GM13977 (cell line): ENCODE measurements at regions not wholly inside any gene's neighbourhood (a gene's known extent, or its start where the extent isn't known, plus 50 kb on each side); places are given as distances from the start of the nearest gene placed in this dataset.

ENCODE experiments used
- DNase-seq: peaks from one replicate; pipeline ENCODE4 v3.0.0; 2012; ENCODE audit warnings: low spot score
- in situ Hi-C: fragments of 300-500 bp; cut with MboI; formaldehyde crosslinking; loops from one replicate; pipeline ENCODE4 v1.12.0; 2022; ENCODE audit warnings: low sequenced_read_pairs, low pct_unique_long_range_greater_than_20kb, mixed read lengths, inconsistent platforms; ENCODE audit not compliant: unreplicated experiment
- TF ChIP-seq, protein P1 (sequence below): IDR thresholded peaks from 2 replicates; pipeline ENCODE4 v1.5.1; 2012; ENCODE audit warnings: mild to moderate bottlenecking, control low read depth; ENCODE audit not compliant: insufficient read depth; ENCODE audit errors: extremely low read depth, missing control alignments

DNA sequence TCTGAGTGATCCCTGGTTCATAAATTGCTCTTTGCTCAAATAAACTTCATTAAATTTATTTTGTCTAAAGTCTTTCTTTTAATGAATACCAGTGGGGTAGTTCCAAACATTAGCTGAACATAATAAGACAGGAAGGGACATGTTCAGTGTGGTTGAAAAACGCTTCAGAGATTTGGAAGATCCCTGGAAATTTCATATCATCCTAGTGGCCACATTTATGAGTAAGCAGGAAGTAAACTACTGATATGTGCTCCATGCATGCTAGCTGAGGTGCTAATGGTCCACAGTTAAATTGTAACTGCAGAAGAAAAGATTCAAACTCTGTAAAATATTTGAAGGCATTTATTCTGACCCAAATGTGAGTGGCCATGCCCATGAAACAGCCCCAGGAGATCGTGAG is 1328.7 kb downstream of the ADGRL3 start:
- in situ Hi-C loops: no loop called here
- no peak for DNase-seq
- TF ChIP-seq, protein P1, sequence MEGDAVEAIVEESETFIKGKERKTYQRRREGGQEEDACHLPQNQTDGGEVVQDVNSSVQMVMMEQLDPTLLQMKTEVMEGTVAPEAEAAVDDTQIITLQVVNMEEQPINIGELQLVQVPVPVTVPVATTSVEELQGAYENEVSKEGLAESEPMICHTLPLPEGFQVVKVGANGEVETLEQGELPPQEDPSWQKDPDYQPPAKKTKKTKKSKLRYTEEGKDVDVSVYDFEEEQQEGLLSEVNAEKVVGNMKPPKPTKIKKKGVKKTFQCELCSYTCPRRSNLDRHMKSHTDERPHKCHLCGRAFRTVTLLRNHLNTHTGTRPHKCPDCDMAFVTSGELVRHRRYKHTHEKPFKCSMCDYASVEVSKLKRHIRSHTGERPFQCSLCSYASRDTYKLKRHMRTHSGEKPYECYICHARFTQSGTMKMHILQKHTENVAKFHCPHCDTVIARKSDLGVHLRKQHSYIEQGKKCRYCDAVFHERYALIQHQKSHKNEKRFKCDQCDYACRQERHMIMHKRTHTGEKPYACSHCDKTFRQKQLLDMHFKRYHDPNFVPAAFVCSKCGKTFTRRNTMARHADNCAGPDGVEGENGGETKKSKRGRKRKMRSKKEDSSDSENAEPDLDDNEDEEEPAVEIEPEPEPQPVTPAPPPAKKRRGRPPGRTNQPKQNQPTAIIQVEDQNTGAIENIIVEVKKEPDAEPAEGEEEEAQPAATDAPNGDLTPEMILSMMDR: no peak

DNA sequence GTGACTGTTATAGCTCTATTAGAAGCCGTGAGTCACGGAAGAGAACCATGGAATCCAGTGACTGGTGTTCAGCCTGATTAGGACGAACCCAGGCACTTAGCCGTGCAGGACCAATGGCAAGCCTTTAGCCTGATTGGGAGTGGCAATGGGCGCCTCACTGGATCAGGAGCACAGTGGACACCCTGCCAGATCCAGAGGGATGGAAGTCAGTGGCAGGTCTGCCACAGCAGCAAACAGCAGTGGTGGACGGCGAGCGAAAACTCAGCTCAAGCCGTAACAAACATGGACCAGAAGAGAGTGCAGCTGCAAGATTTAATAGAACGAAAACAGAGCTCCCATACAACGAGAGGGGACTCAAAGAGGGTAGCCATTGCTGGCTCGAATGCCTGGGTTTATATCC is 1326.5 kb downstream of the ADGRL3 start:
- TF ChIP-seq, protein P1: no peak
- in situ Hi-C loops: no loop called here
- DNase-seq: no peak

DNA sequence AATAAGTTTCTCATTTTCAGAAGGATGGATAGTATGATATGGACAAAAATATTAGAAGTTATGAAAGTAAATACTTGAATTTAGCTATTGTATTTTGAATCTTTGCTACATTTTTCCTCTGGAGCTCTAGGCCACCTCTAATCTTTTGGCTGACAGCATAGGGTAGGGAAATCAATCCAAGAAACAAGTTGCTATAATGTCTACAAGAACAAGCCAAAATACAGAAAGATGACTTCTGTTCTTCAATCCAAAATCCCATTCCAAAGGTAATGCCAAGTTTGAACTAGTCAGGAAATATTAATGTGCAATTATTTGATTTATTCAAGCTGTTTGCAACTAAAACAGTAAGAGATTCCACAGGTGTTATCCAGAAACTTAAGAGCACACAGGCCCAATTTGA is 1323.1 kb downstream of the ADGRL3 start:
- TF ChIP-seq, protein P1: no peak
- no peak for DNase-seq
- in situ Hi-C loops: no loop called here

DNA sequence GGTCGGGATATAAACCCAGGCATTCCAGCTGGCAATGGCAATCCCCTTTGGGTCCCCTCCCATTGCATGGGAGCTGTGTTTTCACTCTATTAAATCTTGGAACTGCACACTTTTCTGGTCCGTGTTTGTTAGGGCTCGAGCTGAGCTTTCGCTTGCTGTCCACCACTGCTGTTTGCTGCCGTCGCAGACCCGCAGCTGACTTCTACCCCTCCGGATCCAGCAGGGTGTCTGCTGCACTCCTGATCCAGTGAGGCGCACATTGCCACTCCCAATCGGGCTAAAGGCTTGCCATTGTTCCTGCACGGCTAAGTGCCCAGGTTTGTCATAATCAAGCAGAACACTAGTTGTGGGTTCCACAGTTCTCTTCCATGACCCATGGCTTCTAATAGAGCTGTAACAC is 1322.1 kb downstream of the ADGRL3 start:
- TF ChIP-seq, protein P1: no peak
- in situ Hi-C loops: no loop called here
- no peak for DNase-seq

DNA sequence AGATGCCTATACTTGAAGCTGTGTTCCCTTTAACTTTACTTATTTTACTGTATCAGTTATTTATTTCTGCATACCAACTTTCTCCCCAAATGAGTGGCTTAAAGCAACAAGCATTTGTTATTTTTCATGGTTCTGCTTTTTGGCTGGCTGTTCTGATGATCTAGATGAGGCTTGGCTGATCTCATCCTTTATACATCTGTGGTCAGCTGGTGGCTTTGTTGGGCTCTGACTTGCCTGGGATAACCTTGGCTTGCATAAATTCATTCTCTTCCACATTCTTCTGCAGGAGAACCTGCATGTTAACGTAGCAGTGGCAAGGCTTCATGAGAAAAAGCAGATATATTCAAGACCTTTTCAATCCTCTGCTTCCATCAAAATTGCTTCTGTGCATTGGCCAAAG is 1317.6 kb downstream of the ADGRL3 start:
- in situ Hi-C loops: no loop called here
- TF ChIP-seq, protein P1: no peak
- DNase-seq: no peak

DNA sequence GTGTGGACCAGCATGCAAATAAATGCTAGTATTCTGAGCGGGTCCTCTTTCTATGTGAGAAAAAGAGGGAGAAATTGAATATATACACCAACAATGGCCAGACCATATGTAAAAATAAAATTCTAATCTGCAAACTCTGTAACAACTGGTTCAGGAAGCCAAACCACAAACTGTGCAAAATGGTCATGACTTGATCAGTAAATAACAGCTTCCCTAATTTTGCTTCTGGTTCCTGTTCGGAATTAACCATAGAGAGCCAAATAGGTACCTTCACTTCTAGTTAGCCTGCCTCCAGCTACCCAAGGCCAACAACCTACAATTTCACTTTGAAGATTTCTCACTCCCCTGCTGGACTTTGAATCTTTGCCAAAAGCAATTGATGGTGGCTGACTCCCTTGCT is 1313.2 kb downstream of the ADGRL3 start:
- TF ChIP-seq, protein P1: no peak
- in situ Hi-C loops: no loop called here
- no peak for DNase-seq

DNA sequence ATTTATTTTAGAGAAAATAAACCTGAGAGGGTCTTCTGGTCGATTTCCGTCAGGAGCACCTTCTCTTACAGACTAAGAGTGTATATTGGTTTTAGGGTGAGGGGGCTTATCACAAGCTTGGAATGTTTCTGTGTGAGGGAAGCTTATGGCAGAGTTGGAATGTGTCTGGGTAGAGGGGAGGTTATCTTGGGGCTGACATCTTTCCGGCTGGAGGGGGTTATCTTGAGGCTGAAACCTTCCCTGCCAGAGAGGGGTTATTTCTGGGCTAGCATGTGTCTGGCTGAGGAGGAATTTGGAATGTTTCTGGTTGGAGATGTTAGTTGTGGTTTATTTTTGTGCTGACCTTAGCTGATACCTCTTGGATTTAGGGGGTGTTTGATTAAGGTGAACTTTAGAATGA is 1312.1 kb downstream of the ADGRL3 start:
- DNase-seq: no peak
- in situ Hi-C loops: no loop called here
- TF ChIP-seq, protein P1: no peak
